ENCODE measurements at regions not wholly inside any gene's neighbourhood (a gene's known extent, or its start where the extent isn't known, plus 50 kb on each side); places are given as distances from the start of the nearest gene placed in this dataset.
A peak's percentile ranks its signal among the peaks of the same experiment; 100 is the strongest.

DNA sequence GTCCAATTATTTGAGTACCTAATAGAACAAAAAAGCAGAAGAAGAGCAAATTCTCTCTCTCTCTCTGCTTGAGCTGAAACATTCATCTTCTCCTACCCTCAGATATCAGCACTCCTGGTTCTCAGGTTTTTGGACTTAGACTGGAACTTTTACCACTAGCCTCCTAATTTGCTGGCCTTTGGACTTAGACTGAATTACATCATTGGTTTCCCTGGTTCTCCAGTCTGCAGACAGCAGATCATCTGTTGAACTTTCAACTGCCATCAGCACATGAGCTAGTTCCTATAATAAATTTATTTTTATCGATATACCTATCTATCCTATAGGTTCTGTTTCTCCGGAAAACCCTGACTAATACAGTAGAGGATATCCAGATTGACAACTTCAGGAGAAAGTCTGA, 208.9 kb upstream of the GAS1 start:
- no peak for DNase-seq (ENCODE audit: low spot score)

DNA sequence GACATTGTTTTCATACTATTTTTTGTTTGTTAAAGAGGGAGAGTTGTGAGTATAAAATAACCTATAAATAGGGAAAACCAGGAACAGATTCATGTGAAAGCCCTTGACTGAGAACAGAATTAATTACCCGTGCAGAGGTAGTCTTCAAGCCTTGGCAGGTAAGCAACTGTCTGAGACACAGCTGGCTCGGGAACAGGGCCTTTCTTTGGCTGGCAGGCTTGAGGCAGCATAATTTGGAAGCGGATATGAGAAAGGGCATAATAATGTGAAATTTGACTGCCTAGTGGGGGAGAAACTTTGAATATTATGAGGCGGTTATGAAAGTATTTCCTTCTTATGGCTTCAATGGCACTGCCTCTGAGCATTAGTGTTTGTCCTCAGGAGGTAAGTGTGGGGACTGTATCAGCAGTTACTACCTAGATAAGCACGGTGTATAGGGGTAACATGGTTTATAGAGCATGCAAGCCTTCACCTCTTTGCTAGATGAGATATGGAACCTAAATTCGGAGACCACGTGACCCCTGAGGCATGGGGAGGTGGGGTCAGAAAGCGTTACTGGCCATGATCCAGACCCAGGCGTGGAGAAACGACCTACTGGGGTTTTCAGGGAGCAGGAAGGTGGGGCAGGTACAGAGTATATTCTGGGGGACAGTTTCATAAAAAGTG, 210.2 kb upstream of the GAS1 start:
- no peak for DNase-seq (ENCODE audit: low spot score)

DNA sequence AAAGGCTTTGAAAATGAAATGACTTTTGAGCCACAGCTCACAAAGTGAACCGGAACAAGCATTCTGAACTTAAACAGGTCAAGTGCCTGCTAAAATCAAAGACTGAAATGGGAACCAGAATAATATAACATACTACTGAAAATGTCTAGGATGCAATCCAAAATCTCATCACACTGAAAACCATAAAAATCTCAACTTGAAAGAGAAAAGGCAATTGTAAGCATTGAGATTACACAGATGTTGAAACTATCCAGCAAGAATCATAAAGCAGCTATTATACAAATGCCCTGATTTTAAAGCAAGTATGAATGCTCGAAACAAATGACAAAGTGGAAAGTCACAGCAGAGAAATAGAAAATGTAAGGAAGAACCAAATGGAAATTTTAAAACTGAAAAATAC, 211.5 kb upstream of the GAS1 start:
- no peak for DNase-seq (ENCODE audit: low spot score)

DNA sequence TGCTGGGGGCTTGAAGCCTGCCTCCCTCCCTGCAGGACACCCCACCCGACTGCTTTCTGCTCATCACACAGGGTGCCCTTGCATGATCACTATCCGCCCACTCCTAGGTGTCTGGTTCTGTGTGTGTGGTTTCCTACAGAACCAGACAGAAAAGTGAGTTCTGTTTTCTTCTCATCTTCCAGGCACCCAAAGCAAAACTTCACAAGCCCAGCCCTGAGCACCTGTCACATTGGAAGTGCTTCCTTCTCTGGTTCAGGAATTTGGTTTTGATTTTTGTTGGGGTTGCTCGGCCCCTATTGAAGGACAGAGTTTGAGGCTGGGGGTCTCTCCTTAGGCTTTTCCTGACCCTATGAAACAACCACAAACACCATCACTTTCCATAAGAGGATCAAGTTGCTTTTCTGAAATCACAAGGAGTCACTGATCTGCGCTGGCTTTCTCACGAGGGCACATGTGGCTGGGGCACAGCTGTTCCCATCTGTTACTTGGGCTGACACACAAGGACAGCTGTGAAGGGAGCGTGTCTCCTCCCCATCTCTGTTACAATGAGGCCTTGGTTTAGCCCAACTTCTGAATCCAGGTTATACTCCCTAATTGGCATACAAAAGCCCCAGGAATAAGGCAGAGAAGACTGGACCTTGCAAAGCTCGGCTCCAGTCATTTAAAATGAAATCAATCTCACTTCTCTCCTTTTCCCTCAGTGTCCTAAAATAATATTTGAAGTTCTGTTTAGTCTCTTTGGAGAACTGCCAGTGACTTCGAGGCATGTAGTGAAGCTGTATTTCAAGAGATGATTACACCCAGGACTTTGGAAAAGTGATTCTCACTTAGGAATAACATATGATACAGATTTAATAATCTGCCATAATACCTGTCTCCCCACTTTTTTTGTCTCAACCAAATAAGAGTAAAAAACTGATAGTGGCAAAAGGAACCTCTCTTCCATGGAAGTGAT, 213.1 kb upstream of the GAS1 start:
- no peak for DNase-seq (ENCODE audit: low spot score)

DNA sequence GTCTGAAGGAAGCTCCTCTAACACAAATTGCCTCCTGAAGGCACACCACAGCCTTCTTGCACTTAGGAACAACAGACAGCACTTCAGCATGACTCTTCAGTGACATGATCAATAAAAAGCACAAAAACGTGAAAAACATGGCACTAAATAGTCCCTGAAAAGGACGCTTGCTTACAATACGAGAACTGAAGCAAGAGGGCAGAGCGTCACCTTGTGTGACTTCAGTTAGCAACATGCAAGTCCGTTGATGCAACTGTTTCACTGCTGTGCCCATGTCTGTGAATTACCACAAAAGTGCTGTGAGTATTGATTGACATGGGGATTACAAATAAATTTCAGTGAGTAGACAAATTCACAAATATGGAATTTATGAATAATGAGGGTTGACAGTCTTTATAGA, 219.9 kb upstream of the GAS1 start:
- no peak for DNase-seq (ENCODE audit: low spot score)

DNA sequence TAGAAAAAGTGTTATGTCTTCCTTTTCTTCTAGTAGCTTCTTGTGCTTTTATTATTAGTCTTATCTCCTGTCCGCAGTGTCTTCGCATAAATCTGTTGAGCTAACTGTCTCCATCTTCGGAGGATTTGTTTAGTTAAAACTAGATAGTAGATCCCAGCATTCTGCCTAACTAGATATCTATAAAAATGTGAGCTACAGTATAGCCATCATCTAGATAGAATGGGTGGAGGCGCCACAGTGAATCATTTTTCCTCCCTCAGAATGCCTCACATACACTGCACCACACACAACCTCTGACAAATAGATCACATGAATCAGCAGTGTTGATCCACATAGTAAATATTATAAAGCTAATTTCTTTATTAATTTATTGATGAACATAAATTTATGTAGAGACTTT, 220.3 kb upstream of the GAS1 start:
- DNase-seq (ENCODE audit: low spot score) = no peak

DNA sequence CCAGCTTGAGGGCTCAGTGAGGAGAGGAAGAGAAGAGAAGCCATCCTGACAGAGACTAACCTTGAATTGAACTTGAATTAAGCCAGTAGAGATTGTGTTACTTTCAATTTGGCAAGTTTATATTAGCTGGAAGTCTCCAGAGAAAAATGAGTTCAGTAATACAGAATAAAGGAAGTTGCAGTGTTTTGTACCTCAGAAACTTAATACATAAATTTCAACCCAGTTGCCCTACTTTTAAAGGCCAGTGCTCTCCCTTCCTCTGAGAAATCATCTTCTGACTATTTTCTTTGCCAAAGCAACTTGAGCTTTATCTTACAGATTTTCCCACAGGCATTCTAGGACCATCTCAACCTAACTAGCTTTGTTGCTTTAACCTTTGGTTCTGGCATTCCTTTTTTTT, 231.0 kb upstream of the GAS1 start:
- DNase-seq (ENCODE audit: low spot score) = no peak

DNA sequence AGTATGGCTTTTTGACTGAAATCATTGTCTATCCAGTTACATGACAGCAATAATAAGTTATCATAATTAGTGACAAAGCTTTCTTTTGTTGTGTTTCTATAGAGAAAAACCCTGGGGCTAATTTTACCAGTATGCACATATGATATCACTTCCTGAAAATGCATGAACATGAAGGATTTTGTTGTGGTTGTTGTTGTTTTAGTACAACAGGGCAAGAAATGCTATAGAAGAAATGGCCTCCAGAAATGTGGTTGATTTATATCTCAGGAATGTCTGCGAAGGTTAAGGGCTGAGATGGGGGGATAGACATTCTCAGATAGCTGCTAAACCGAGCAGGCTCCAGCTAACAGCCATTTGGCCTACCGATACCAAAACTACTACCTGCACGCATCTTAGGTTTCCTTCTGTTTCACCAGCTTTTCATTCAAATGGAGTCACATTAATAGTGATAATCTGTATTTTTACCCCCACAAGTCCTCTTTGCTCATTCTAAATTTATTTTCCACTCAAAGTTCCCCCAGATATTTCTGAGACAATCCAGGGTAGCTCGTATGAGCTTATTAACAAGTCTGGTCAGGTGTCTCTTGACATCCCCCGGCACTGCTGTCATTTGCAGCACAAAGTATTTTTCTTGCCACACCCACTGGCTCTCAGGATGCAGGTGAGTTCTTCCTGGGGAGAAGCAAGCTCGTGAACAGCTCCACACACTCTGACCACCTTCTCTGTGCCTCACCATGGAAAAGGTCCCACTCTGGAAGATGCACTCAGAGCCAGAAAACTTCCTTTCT, 232.4 kb upstream of the GAS1 start:
- no peak for DNase-seq (ENCODE audit: low spot score)

DNA sequence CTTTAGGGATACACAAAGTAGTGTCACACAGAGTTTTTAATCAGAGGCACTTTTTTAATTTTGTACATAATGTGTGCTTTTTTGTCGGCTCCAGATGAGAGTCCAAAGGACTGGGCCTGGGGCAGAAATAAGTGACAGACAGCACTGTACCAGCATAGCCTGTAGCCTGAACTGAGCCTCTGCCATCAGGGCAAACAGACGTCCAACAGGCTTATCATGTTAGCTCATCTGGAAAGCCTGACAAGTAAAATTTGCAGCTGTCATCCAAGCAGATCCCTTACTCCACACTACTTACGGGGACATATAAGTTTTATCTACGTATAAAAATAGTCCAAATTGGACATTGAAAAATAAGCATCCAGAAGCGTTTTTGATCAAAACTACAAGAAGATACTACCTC, 233.1 kb upstream of the GAS1 start:
- no peak for DNase-seq (ENCODE audit: low spot score)

DNA sequence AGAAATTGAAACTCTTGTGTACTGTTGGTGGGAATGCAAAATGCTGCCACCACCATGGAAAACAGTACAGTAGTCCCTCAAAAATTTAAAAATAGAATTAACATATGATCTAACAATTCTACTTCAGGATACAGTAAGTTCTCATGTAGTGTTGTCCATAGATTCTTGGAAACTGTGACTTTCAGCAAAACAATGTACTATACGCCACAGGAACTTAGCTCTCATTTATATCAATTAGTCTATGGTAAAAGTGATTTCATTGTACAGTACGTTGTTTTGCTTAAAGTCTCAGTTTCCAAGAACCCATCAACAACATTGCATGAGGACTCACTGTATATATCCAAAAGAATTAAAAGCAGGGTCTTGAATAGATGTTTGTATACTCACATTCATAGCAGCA, 233.5 kb upstream of the GAS1 start:
- DNase-seq (ENCODE audit: low spot score) = no peak

DNA sequence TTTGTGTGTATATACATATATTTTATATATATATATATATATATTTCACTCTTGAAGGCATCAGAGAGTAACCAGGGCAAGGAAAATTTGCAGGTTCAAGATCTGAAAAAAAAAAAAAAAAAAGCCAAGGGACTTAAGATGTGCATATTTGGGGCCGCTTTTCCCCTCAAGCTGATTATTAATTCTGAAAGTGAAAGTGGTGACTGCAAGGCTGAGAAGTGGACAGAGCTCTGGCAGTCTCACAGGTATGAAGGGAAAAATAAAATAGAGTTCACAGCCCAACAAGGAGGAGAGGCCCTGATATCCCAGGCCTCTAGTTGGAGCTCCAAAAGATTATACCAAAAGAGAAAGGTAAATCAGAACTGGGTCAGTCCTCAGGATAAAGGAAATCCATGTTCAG, 234.4 kb upstream of the GAS1 start:
- DNase-seq (ENCODE audit: low spot score) = no peak

DNA sequence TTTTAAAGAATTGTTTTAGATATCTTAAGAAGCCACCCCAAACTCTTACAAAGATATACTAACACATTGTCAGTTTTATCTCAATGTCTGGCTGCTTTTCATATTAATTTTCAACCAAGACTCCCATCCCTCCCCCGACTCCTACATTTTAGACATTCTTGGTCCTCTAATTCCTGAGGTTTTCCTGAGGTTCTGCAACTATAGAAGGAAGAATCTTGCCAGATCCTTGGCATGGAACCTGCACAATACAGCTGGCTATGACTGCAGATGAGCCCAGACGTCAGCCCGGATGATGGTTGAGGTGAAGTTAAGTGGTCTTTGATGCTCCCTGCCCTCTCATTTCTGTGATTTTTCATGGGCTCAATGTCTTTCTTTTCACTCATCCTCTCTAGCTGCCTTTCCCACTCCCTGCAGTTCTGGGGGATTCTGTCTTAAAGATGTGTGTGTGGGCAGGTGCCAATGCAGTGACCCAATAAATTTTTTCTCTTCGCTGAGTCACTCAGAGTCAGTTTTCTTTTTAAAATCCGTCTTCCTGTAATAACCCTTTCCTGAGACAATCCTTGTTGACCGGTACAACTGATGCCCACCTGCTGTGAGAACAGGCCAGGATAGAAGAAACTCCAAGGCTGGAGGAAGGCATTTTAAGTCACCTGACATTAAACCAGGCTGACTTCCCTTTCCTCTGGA, 237.8 kb upstream of the GAS1 start:
- DNase-seq (ENCODE audit: low spot score) = no peak

DNA sequence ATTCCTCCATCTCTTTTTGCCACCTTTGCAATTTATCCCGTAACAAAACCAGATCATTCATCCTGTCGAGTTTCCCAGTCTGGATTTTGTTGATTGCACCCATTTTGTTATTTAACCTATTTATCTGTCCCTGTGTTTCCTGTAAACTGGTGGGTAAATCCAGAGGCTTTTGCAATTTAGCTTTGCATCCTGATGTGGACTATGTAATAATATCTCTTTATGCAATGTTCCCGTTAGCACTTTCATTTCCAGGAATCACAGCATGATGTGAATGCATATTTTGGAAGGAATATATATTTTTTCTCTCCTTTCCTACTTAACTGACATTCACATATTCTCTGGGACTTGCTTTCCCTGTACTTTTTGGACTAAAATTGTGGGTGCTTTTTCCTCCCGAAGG, 240.3 kb upstream of the GAS1 start:
- no peak for DNase-seq (ENCODE audit: low spot score)

DNA sequence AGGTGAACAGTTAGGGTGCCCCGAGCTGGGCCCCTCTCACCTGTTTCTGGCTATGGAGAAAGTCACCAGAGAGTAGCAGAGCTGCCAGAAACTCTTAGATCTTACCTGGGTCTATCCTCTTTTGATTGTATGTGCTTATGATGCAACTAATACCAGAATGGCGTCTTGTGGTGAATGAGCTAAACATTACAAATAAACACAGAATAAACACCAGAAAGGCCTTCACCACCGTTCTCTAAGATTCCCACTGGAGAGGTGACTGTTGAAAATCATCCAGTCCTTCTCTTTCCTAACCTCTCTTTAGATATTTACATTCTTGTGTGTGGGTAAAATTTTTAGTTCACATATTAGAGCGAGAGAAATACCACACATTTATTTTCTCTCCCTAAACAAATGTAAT, 241.7 kb upstream of the GAS1 start:
- no peak for DNase-seq (ENCODE audit: low spot score)

DNA sequence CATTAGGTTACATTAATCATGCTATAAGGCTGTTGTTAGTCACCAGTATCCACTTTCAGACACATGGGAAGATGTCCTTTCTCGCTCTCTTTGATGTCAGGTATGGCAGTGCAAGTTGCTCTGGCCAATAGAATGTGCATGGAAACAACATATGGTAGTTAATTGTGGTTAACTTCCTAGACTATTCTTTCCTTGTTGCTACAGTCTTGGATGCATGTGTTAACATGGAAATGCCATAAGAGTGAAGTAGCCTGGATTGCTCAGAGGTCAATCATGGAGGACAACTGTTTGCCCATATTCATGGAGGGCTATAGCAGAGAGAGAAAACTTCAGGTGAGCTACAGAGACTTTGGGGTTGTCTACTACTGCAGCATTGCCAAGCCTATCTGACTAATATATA, 245.8 kb upstream of the GAS1 start:
- no peak for DNase-seq (ENCODE audit: low spot score)

DNA sequence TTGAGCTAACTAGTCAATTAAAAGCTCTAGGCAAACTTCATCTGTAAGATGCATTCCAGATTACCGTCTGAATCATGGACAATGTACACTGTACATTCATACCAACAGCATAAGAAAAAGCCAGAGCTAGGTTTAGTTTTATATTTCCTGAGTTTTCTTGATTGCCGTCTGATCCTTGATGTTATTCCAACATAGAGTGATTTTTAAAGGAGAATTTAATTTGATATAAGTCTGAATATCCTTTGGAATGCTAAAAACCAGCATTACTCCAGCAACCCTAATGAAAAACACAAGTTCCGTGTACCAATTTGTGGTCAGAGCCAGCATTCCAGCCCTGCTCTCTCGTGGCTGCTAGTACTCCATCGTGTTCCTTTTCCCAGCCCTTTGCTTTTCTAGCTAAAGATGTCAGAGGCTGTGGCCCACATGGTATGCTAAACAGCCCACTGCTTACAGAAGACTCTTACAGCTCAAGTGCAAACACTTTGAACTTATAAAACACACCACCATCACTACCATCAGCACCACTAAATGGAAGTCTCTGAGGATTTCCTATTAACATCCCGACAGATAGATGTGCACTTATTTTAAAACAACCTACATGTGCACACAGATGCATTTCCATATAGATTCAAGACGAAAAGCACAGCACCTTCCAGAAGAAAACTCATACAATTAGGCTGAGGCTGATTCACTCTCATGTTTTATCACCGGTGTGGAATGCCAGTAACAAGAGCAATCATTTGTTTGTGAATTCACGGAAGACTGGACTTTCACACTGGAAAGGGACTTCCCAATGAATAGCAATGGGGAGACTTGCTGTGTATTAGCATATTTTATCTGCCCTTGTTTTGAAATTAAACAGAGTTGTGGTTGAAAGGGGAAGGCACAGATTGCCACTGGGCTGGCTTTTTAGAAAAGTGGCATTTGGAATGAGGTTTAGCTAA, 246.9 kb upstream of the GAS1 start:
- peak; percentile 11 for DNase-seq (ENCODE audit: low spot score)

DNA sequence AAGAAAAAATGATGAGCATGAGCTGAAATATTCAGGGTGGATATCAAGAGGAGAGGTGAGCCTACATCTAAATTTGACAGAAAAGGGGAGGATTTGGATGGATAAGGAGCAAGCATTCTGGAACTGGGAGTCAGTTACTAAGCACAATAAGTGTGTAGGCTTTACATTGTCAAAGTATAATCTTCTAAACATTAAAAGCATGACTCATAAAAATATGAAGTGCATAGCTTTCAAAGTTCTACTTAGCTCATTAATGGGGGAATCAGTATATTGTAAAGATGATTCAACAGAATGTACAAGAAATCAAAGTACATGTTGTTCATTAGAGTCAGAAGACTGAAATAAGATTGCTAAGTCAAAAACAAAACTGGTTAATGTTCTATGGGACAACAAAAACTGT, 248.0 kb upstream of the GAS1 start:
- DNase-seq (ENCODE audit: low spot score) = no peak

DNA sequence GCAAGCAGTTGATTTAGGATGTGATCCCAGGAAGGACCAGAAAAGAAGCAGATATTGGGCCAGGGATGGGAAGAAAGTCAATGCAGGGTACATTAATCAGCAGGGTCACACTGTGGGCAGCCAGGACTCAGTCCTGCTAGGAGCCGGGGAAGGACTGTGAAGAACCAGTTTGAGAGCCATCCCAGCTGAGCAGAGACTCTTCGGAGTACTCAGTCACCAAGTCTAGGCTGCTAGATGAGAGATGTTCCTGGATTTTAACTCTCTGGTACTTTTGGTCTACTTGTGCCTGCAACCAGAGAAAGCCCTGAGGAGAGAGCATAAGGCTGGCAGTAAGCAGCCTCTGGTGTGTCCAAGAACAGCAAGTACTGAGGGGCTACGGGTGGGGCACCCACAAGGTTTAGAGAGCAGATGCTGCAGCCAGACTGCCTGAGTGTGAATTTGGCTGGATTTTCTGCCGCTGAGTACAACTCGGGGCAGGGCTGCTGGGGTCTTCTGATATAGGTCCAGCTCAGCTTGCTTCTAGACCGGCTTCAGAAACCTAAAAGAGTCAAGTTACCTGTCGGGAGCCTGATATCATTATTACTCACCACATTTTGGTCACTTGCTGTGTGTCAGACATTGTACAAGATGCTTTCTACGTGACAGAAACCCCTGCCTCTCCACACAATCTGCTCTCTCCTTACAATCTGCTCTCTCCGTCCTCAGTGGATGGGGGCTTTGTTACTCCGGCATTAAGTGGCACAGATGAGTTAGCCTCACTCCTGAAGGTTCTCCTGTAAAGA, 250.2 kb upstream of the GAS1 start:
- no peak for DNase-seq (ENCODE audit: low spot score)

DNA sequence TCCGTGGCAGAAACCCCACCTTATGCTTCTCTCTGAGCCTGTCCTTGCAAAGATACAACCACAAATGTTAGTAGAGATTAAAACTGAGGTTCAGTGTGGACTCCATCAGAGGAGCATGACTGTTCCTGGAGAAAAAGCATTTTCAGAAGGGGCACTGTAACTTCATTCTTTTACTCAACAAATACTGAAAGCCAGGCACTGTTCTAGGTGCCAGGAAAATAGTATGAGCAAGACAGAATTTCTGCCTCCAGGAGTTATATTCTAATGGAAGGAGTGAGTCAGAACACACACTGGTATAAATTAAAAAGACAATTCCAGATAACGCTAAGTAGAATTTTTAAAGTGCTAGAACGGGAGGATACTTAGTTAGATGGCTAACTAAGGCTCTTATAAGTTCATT, 251.4 kb upstream of the GAS1 start:
- DNase-seq (ENCODE audit: low spot score) = no peak

DNA sequence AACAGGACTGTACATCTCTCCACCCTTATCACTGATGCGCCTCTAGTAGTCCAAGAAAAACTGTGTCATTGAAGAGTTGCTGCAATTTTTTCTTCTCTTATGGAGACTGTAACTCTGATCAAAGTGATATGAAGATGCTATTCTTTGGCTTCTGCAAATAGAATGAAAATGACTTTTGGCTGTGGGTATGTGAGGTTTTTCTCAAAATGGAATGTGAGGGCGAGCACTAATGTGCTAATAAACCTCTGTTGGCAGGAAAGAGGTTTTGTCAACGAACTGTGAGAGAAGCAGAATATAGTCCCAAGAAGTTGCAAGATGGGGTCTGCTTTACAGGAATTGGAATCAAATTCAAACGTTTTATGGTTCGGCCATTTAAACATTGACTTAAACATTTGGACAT, 252.0 kb upstream of the GAS1 start:
- no peak for DNase-seq (ENCODE audit: low spot score)
